SU-DHL-6 (cell line): ENCODE measurements at regions not wholly inside any gene's neighbourhood (a gene's known extent, or its start where the extent isn't known, plus 50 kb on each side); places are given as distances from the start of the nearest gene placed in this dataset.

ENCODE experiments used
- CTCF ChIP-seq: fragments of 200-600 bp; sonication (generic); IDR thresholded peaks from one replicate; pipeline ENCODE4 v1.5.1; 2017; ENCODE audit warnings: antibody characterized with exemption, mild to moderate bottlenecking, low read length, moderate library complexity; ENCODE audit not compliant: insufficient read depth, poor library complexity, severe bottlenecking
- EZH2phosphoT487 ChIP-seq: fragments of 200-600 bp; sonication (generic), shearing (Covaris generic); conservative IDR thresholded peaks from 2 replicates; pipeline ENCODE4 v1.6.1; 2018; ENCODE audit warnings: mild to moderate bottlenecking, antibody characterized with exemption, low read length, moderate library complexity, mixed read lengths

DNA sequence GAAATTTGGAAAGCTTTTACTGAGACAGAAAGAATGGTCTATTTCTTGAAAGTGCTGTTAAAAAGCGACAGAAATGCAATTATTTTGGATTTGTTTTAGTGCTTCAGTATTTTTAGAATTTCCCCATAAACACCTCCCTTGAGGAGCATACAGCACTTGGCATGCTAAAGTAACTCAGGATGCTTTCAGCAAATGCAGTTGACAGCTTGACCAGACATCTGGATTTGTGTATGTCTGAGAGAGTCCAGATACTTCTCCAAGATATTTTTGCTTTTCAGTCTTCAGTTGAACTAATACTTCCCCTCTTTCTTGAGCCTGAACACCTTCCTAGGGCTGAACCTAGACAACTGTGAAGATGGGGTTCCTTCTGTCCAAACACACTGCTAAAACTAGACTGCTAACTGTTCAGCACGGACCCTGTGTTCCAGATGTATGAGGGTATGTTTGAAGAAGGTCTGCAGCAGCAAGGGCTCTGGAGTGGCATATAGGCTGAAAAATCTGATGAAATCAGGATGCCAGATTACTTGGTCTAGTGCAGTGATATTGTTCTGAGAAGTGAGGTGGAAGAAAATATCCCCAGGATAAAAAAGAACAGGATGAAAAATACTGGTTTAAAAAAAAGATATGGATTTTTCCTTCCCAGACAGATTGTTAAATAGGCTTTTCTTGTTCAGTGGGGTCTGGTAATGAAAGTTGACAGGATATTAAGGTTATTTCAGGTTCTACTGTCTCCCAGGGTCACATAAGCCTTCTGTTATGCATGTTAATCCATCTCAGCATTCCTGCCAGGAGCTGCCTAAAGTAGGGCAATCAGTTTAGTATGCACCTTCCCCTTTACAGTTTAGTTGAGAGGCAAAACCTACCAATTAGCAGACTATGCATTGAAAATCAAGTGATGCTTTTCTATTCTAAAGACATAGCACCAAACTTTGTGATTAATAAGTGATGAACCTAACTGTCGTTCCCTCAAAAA lies 516.9 kb upstream of the TBL1XR1 start:
- no peak for TF ChIP-seq CTCF
- TF ChIP-seq EZH2phosphoT487, result no peak
